NCI-H2107 treated with DMSO at 0.1 percent for 48 hours (cell line): ENCODE measurements at regions not wholly inside any gene's neighbourhood (a gene's known extent, or its start where the extent isn't known, plus 50 kb on each side); places are given as distances from the start of the nearest gene placed in this dataset.
"Not testable (repeated sequence)": the region's sequence is repeated elsewhere in the genome, so short reads cannot be mapped to it uniquely, and the experiment has no call there.

Source experiments
- DNase-seq: peaks from one replicate; lab custom pipeline; 2025; ENCODE audit not compliant: unreplicated experiment; lab: John Stamatoyannopoulos, UW

GRCh38 chr2:168300460-168300859, 53.1 kb upstream of the STK39 start:
- DNase-seq: no peak

GRCh38 chr2:168304024-168304681, 56.8 kb upstream of the STK39 start:
- DNase-seq: no peak

- no peak for DNase-seq
Observed at GRCh38 chr2:168307379-168307778, 60.0 kb upstream of the STK39 start.

- no peak for DNase-seq
Observed at GRCh38 chr2:168310580-168310979, 63.2 kb upstream of the STK39 start.

GRCh38 chr2:168311261-168311910, 64.0 kb upstream of the STK39 start:
- DNase-seq: peak; percentile 74

GRCh38 chr2:168312036-168312822, 64.8 kb upstream of the STK39 start:
- no peak for DNase-seq

GRCh38 chr2:168314236-168314635, 66.8 kb upstream of the STK39 start:
- DNase-seq: no peak

- no peak for DNase-seq
Observed at GRCh38 chr2:168315331-168316072, 68.1 kb upstream of the STK39 start.

- no peak for DNase-seq
Observed at GRCh38 chr2:168316073-168316440, 68.7 kb upstream of the STK39 start.

- no peak for DNase-seq
Observed at GRCh38 chr2:168317282-168317681, 69.9 kb upstream of the STK39 start.

- no peak for DNase-seq
Observed at GRCh38 chr2:168320267-168320666, 72.9 kb upstream of the STK39 start.

- DNase-seq: no peak
Observed at GRCh38 chr2:168322325-168323007, 75.1 kb upstream of the STK39 start.

- DNase-seq: peak; percentile 19
Observed at GRCh38 chr2:168323529-168324021, 76.2 kb upstream of the STK39 start.

GRCh38 chr2:168326572-168326971, 79.2 kb upstream of the STK39 start:
- DNase-seq: no peak

GRCh38 chr2:168327328-168327727, 79.9 kb upstream of the STK39 start:
- no peak for DNase-seq

GRCh38 chr2:168328421-168328820, 81.0 kb upstream of the STK39 start:
- DNase-seq: no peak

GRCh38 chr2:168330624-168331423, 83.4 kb upstream of the STK39 start:
- DNase-seq: no peak

- not testable (repeated sequence) for DNase-seq
Observed at GRCh38 chr2:168335254-168335653, 87.9 kb upstream of the STK39 start.

GRCh38 chr2:168336786-168337388, 89.5 kb upstream of the STK39 start:
- DNase-seq: peak; percentile 36
